Smooth muscle cell of the brain vasculature (primary cell): ENCODE measurements at regions not wholly inside any gene's neighbourhood (a gene's known extent, or its start where the extent isn't known, plus 50 kb on each side); places are given as distances from the start of the nearest gene placed in this dataset.

Source experiments
- DNase-seq: peaks from one replicate; pipeline ENCODE4 v3.0.0-alpha.2; 2012; ENCODE audit warnings: low read depth, low spot score

GRCh38 chr4:17115583-17115982 lies 217.1 kb upstream of the LDB2 start:
- no peak for DNase-seq

- DNase-seq: no peak
Measured at GRCh38 chr4:17112292-17112659, 213.8 kb upstream of the LDB2 start.

- DNase-seq: no peak
Measured at GRCh38 chr4:17109126-17109525, 210.7 kb upstream of the LDB2 start.

- DNase-seq: no peak
Measured at GRCh38 chr4:17103231-17103630, 204.8 kb upstream of the LDB2 start.

- no peak for DNase-seq
Measured at GRCh38 chr4:17098996-17099395, 200.6 kb upstream of the LDB2 start.

GRCh38 chr4:17098401-17098800 lies 200.0 kb upstream of the LDB2 start:
- DNase-seq: no peak

- DNase-seq: no peak
Measured at GRCh38 chr4:17097362-17097761, 198.9 kb upstream of the LDB2 start.

- no peak for DNase-seq
Measured at GRCh38 chr4:17096692-17097091, 198.2 kb upstream of the LDB2 start.

GRCh38 chr4:17095771-17096170 lies 197.3 kb upstream of the LDB2 start:
- DNase-seq: no peak

GRCh38 chr4:17094876-17095210 lies 196.4 kb upstream of the LDB2 start:
- DNase-seq: no peak

- no peak for DNase-seq
Measured at GRCh38 chr4:17094159-17094875, 195.9 kb upstream of the LDB2 start.

GRCh38 chr4:17093481-17093880 lies 195.0 kb upstream of the LDB2 start:
- DNase-seq: no peak

- DNase-seq: no peak
Measured at GRCh38 chr4:17092736-17093437, 194.4 kb upstream of the LDB2 start.

- no peak for DNase-seq
Measured at GRCh38 chr4:17091104-17091503, 192.7 kb upstream of the LDB2 start.

GRCh38 chr4:17090063-17090462 lies 191.6 kb upstream of the LDB2 start:
- no peak for DNase-seq

- no peak for DNase-seq
Measured at GRCh38 chr4:17085416-17085815, 187.0 kb upstream of the LDB2 start.

GRCh38 chr4:17082186-17082585 lies 183.7 kb upstream of the LDB2 start:
- DNase-seq: no peak

- no peak for DNase-seq
Measured at GRCh38 chr4:17081179-17081578, 182.7 kb upstream of the LDB2 start.

GRCh38 chr4:17077105-17077504 lies 178.7 kb upstream of the LDB2 start:
- DNase-seq: no peak

- DNase-seq: no peak
Measured at GRCh38 chr4:17072483-17072882, 174.0 kb upstream of the LDB2 start.

GRCh38 chr4:17068891-17069290 lies 170.4 kb upstream of the LDB2 start:
- DNase-seq: no peak

- no peak for DNase-seq
Measured at GRCh38 chr4:17068392-17068791, 169.9 kb upstream of the LDB2 start.

GRCh38 chr4:17066972-17067371 lies 168.5 kb upstream of the LDB2 start:
- no peak for DNase-seq

GRCh38 chr4:17066236-17066635 lies 167.8 kb upstream of the LDB2 start:
- no peak for DNase-seq
